ENCODE measurements at regions not wholly inside any gene's neighbourhood (a gene's known extent, or its start where the extent isn't known, plus 50 kb on each side); places are given as distances from the start of the nearest gene placed in this dataset.

GRCh38 chr6:163935158-163935762, 520.7 kb downstream of the QKI start:
- TF ChIP-seq EGR1 (IDR thresholded peaks at IDR 0.05), result no peak
- no peak for TF ChIP-seq TAF1 (IDR thresholded peaks at IDR 0.05; ENCODE audit: low read depth)
- no peak for TF ChIP-seq EP300 (IDR thresholded peaks at IDR 0.05; ENCODE audit: borderline replicate concordance)
- TF ChIP-seq RAD21 (IDR thresholded peaks at IDR 0.05; ENCODE audit: low read depth), result no peak
- TF ChIP-seq YY1 (IDR thresholded peaks at IDR 0.05; ENCODE audit: low read depth), result no peak
- TF ChIP-seq CREB1 (IDR thresholded peaks at IDR 0.05; ENCODE audit: low read depth), result no peak
- no peak for TF ChIP-seq CEBPB (IDR thresholded peaks at IDR 0.05)
- no peak for TF ChIP-seq TCF12 (IDR thresholded peaks at IDR 0.05; ENCODE audit: low read depth)
- no peak for TF ChIP-seq REST (IDR thresholded peaks at IDR 0.05; ENCODE audit: low read depth)
- TF ChIP-seq FOXM1 (IDR thresholded peaks at IDR 0.05; ENCODE audit: borderline replicate concordance, low read depth), result no peak
